Kidney epithelial cell (primary cell): ENCODE measurements at regions not wholly inside any gene's neighbourhood (a gene's known extent, or its start where the extent isn't known, plus 50 kb on each side); places are given as distances from the start of the nearest gene placed in this dataset.
"Not testable (repeated sequence)": the region's sequence is repeated elsewhere in the genome, so short reads cannot be mapped to it uniquely, and the experiment has no call there.

Source experiments
- DNase-seq: peaks from one replicate; pipeline ENCODE4 v3.0.0-alpha.2; 2010; ENCODE audit warnings: low read depth
- H3K27me3 ChIP-seq: 2 replicates; pipeline ENCODE4 v1.6.0; 2011; ENCODE audit warnings: low read length; ENCODE audit not compliant: control insufficient read depth, insufficient read depth
- H3K36me3 ChIP-seq: 2 replicates; pipeline ENCODE4 v1.5.1; 2011; ENCODE audit warnings: low read length; ENCODE audit not compliant: control insufficient read depth, insufficient read depth
- H3K4me3 ChIP-seq: 2 replicates; pipeline ENCODE4 v1.5.1; 2011; ENCODE audit warnings: low read depth, mild to moderate bottlenecking, control low read depth, low read length
- CTCF ChIP-seq: IDR thresholded peaks from 2 replicates; pipeline ENCODE4 v1.5.1; 2011; ENCODE audit warnings: mild to moderate bottlenecking, moderate library complexity, low read length, control low read depth, inconsistent platforms; ENCODE audit not compliant: insufficient read depth, poor library complexity, severe bottlenecking

DNA sequence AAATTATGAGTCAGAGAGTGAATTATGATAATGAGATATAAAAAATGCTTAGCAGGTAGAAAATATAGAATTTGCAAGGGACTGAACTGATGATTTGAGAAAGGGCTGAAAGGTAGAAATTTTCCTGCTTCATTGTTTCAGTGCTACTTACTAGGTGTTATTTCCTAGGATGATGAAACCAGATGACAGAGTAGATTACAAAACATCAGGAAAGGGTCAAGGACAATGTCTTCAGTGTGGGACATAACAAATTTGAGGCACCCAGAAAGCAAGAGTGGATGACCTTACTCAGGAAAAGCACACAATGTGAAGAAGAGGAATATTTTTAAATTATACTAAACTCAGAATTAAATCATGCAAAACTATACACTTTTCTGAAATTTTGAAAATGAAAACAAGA, 102.1 kb downstream of the SHCBP1 start:
- no peak for TF ChIP-seq CTCF

GRCh38 chr16:46496701-46497100, 124.5 kb downstream of the SHCBP1 start:
- DNase-seq, result no peak

More for the DNA sequence above, 102.1 kb downstream of the SHCBP1 start:
- no peak overlapping the region for H3K4me3 ChIP-seq
- no peaks in the 10 kb centered on the region for H3K36me3 ChIP-seq
- DNase-seq, result no peak
- H3K27me3 ChIP-seq, result no peaks in the 10 kb centered on the region

DNA sequence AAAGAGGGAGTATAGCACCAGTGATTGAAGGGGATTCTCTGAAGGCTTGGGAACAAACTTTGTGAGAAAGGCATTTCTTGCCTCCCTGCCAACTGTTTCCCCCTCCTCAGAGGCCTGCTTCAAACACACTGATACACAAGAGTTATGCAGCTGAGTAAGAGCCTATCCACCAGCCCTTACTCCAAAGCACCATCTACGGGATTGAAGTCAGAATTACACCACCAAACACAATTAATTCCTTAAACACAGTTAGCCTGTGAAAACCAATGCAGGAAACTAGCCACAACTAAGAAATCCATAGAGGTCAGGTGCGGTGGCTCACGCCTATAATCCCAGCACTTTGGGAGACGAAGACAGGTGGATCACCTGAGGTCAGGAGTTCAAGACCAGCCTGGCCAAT, 138.3 kb downstream of the SHCBP1 start:
- no peaks in the 10 kb centered on the region for H3K36me3 ChIP-seq
- no peaks in the 10 kb centered on the region for H3K27me3 ChIP-seq

More at GRCh38 chr16:46496701-46497100, 124.5 kb downstream of the SHCBP1 start:
- Histone ChIP-seq H3K27me3 (no peaks in the 10 kb centered on the region), H3K36me3 (no peaks in the 10 kb centered on the region), H3K4me3 (no peak overlapping the region)
- no peak for TF ChIP-seq CTCF

GRCh38 chr16:46466239-46466638, 154.9 kb downstream of the SHCBP1 start:
- DNase-seq, result no peak
- TF ChIP-seq CTCF, result no peak
- no peaks in the 10 kb centered on the region for H3K36me3 ChIP-seq
- H3K27me3 ChIP-seq, result no peaks in the 10 kb centered on the region
- no peak overlapping the region for H3K4me3 ChIP-seq

More for the DNA sequence above, 138.3 kb downstream of the SHCBP1 start:
- TF ChIP-seq CTCF, result no peak
- no peak overlapping the region for H3K4me3 ChIP-seq
- no peak for DNase-seq

GRCh38 chr16:46454801-46455200, 166.4 kb downstream of the SHCBP1 start:
- H3K4me3 ChIP-seq, H3K27me3 ChIP-seq, DNase-seq, H3K36me3 ChIP-seq: not testable (repeated sequence)

DNA sequence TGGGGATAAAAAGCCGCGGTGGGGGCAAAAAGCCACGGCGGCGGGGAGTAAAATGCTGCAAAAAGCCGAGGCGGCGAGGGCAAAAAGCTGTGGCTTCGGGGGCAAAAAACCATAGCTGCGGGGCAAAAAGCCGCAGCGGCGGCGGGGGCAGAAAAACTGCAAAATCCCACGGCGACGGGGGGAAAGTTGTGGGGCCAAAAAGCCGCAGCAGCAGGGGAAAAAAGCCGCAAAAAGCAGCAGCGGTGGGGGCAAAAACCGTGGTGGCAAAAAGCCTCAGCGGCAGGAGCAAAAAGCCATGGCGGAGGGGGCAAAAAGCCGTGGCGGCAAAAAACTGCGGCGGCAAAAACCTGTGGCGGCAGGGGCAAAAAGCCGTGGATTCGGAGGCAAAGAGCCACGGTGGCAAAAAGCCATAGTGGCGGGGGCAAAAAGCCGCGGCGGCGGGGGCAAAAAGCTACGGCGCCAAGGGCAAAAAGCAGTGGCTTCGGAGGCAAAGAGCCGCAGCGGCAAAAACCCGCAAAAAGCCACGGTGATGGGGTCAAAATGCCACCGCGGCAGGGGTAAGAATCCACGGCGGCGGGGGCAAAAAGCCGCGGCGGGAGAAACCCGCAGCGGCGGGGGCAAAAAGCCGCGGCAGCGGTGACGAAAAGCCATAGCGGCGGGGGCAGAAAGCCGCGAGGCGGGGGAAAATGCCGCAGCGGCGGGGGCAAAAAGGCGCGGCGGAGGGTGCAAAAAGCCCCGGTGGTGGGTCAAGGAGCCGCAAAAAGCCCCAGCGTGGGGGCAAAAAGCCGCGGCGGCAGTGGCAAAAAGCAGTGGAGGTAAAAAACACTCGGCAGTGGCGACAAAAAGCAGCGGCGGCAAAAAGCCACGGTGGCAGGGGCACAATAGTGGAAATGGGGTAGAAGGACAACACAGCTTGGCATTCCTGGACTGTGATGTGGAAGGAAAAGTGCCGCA, 192.8 kb downstream of the SHCBP1 start:
- H3K4me3 ChIP-seq, result no peak overlapping the region
- H3K27me3 ChIP-seq, result peaks cover 13% of the 10 kb centered on the region
- H3K36me3 ChIP-seq, result no peaks in the 10 kb centered on the region
- TF ChIP-seq CTCF, result no peak
- no peak for DNase-seq
